ENCODE measurements at regions not wholly inside any gene's neighbourhood (a gene's known extent, or its start where the extent isn't known, plus 50 kb on each side); places are given as distances from the start of the nearest gene placed in this dataset.

DNA sequence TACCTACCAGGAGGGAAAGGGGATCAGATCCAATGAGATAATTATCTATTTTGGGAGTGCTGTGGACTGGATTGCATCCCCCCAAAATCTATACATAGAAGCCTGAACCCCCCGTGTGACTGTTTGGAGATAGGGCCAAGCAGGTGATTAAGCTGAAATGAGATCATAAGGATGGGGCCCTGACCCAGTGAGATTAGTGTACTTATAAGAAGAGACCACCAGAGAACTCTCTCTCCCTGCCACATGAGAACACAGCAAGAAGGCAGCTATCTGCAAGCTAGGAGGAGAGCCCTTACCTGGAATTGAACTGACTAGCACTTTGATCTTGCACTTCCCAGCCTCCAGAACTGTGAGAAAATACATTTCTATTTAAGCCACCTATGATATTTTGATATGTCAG lies 132.2 kb upstream of the NOX3 start:
- Histone ChIP-seq H3K36me3 (no peaks in the 10 kb centered on the region), H3K27ac (no peak overlapping the region), H3K4me1 (no peaks in the 10 kb centered on the region), H3K4me3 (no peak overlapping the region), H3K27me3 (no peaks in the 10 kb centered on the region), H3K9me3 (no peaks in the 10 kb centered on the region)
- intact Hi-C loops (cut with DNase I; ENCODE audit: low total_unique reads) = no loop called here
- DNase-seq (ENCODE audit: low spot score in 2 of 2) = no peak
- TF ChIP-seq POLR2A (IDR thresholded peaks at IDR 0.05) = no peak
- TF ChIP-seq, protein P1, sequence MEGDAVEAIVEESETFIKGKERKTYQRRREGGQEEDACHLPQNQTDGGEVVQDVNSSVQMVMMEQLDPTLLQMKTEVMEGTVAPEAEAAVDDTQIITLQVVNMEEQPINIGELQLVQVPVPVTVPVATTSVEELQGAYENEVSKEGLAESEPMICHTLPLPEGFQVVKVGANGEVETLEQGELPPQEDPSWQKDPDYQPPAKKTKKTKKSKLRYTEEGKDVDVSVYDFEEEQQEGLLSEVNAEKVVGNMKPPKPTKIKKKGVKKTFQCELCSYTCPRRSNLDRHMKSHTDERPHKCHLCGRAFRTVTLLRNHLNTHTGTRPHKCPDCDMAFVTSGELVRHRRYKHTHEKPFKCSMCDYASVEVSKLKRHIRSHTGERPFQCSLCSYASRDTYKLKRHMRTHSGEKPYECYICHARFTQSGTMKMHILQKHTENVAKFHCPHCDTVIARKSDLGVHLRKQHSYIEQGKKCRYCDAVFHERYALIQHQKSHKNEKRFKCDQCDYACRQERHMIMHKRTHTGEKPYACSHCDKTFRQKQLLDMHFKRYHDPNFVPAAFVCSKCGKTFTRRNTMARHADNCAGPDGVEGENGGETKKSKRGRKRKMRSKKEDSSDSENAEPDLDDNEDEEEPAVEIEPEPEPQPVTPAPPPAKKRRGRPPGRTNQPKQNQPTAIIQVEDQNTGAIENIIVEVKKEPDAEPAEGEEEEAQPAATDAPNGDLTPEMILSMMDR (IDR thresholded peaks at IDR 0.05) = no peak
- no peak for TF ChIP-seq POLR2AphosphoS5 (IDR thresholded peaks at IDR 0.05)

GRCh38 chr6:155586090-155586489 lies 130.5 kb upstream of the NOX3 start:
- Histone ChIP-seq H3K4me3 (no peak overlapping the region), H3K27me3 (no peaks in the 10 kb centered on the region), H3K36me3 (no peaks in the 10 kb centered on the region), H3K9me3 (no peaks in the 10 kb centered on the region), H3K27ac (no peak overlapping the region), H3K4me1 (no peaks in the 10 kb centered on the region)
- DNase-seq (ENCODE audit: low spot score in 2 of 2) = no peak
- intact Hi-C loops (cut with DNase I; ENCODE audit: low total_unique reads) = no loop called here
- TF ChIP-seq POLR2A (IDR thresholded peaks at IDR 0.05) (no peak), POLR2AphosphoS5 (IDR thresholded peaks at IDR 0.05) (no peak)
- TF ChIP-seq, protein P1 (IDR thresholded peaks at IDR 0.05) = no peak

DNA sequence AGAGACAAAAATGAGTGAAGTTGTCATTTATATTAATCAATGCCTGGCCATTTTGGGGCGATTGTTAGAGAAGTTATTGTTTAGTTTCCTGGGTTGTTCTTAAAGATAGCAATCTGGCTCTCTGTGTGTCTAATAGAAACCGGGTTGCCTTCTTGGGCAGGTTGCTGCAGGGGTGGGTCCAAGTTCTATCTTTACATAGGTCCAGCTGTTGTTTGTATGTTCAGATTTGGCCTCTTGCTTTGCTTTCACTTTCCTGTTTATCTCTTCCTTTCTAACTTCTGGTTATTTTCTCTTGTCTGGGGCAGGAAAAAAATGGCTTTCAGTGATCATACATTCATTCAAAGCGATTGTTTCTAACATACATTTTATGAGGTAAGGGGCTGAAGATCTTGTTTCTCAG lies 128.4 kb upstream of the NOX3 start:
- Histone ChIP-seq H3K9me3 (no peaks in the 10 kb centered on the region), H3K27me3 (no peaks in the 10 kb centered on the region), H3K36me3 (no peaks in the 10 kb centered on the region), H3K27ac (no peak overlapping the region), H3K4me3 (no peak overlapping the region), H3K4me1 (no peaks in the 10 kb centered on the region)
- no peak for DNase-seq (ENCODE audit: low spot score in 2 of 2)
- intact Hi-C loops (cut with DNase I; ENCODE audit: low total_unique reads) = no loop called here
- TF ChIP-seq POLR2A (IDR thresholded peaks at IDR 0.05) (no peak), POLR2AphosphoS5 (IDR thresholded peaks at IDR 0.05) (no peak)
- TF ChIP-seq, protein P1 (IDR thresholded peaks at IDR 0.05) = no peak

GRCh38 chr6:155582016-155582991 lies 126.7 kb upstream of the NOX3 start:
- H3K4me1 ChIP-seq = no peaks in the 10 kb centered on the region
- DNase-seq (ENCODE audit: low spot score in 2 of 2) = no peak
- H3K27ac ChIP-seq = no peak overlapping the region
- TF ChIP-seq POLR2A (IDR thresholded peaks at IDR 0.05) (no peak), POLR2AphosphoS5 (IDR thresholded peaks at IDR 0.05) (no peak)
- TF ChIP-seq, protein P1 (IDR thresholded peaks at IDR 0.05) = no peak
- no peaks in the 10 kb centered on the region for H3K9me3 ChIP-seq
- intact Hi-C loops (cut with DNase I; ENCODE audit: low total_unique reads) = no loop called here
- H3K36me3 ChIP-seq = no peaks in the 10 kb centered on the region
- H3K27me3 ChIP-seq = no peaks in the 10 kb centered on the region
- no peak overlapping the region for H3K4me3 ChIP-seq

GRCh38 chr6:155580904-155581303 lies 125.3 kb upstream of the NOX3 start:
- H3K36me3 ChIP-seq = no peaks in the 10 kb centered on the region

More at GRCh38 chr6:155580904-155581303, 125.3 kb upstream of the NOX3 start:
- Histone ChIP-seq H3K4me1 (no peaks in the 10 kb centered on the region), H3K27ac (no peak overlapping the region), H3K27me3 (no peaks in the 10 kb centered on the region), H3K9me3 (no peaks in the 10 kb centered on the region), H3K4me3 (no peak overlapping the region)
- intact Hi-C loops (cut with DNase I; ENCODE audit: low total_unique reads) = no loop called here
- no peak for TF ChIP-seq POLR2AphosphoS5 (IDR thresholded peaks at IDR 0.05)
- TF ChIP-seq, protein P1 (IDR thresholded peaks at IDR 0.05) = no peak
- TF ChIP-seq POLR2A (IDR thresholded peaks at IDR 0.05) = no peak
- no peak for DNase-seq (ENCODE audit: low spot score in 2 of 2)

Measured in breast epithelium (tissue), 4 donors.